ENCODE measurements at regions not wholly inside any gene's neighbourhood (a gene's known extent, or its start where the extent isn't known, plus 50 kb on each side); places are given as distances from the start of the nearest gene placed in this dataset.
A peak's percentile ranks its signal among the peaks of the same experiment; 100 is the strongest.

DNA sequence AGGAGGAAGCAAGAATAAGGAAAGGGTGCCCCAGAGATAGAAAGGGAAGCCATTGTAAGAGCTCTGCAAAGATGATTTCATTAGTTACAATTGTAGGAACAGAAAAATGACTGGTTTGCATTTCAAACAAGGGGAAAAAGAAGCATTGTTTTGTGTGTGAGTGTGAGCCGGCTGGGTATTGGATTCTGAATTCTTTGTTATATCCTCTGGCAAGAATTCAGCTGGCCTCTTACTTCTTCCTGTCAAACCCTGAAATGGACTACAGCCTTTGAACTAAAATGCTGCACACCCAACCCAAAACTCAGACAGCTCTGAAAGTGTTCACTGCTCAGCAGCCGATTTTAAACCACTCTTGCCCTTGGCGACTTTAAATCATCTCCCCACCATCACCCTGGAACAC, 461.3 kb downstream of the PMP22 start:
- no peak for DNase-seq

- DNase-seq: no peak
Observed at GRCh38 chr17:14797801-14798200, 467.3 kb downstream of the PMP22 start.

DNA sequence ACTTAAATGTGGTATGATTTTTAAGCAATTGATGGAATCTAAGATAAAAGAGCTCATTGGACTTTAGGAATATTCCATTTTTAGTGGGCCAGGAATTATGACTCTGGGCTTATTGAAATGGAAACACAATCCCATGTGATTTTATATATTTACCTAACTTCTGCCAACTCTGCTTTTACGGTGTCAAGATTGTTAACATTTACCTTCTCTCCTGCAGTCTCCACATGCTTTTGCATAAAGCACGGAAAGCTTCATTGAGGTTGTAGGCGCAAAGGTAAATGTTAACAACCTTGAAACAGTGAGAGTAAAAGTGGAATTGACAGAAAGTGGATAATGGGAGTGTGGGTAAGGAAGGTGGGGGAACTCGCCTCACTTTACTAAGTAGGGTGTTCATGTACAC, 468.1 kb downstream of the PMP22 start:
- no peak for DNase-seq

DNA sequence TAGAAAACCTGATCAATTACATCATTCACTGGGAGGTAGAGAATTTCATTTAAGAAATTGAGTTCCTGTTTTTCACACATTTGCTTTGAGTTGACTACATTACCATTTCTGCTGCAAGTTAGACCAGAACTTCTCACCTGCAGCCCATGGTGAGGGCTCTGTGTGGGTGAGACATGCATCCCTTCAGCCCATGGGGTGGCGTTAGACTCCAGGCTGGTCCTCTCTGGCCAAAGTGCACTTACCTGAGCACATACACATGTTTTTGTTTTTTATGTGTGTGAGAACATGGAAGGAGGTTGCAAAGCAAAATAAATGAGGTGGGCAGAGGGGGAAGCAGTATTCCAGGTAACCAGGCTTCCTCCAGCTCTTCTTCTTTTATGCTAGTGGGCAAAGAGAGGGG, 470.2 kb downstream of the PMP22 start:
- no peak for DNase-seq

- DNase-seq: no peak
Observed at GRCh38 chr17:14793237-14793636, 471.9 kb downstream of the PMP22 start.

GRCh38 chr17:14792746-14793145, 472.4 kb downstream of the PMP22 start:
- DNase-seq: no peak

- DNase-seq: no peak
Observed at GRCh38 chr17:14791221-14791620, 473.9 kb downstream of the PMP22 start.

- DNase-seq: no peak
Observed at GRCh38 chr17:14790521-14790920, 474.6 kb downstream of the PMP22 start.

GRCh38 chr17:14784997-14785696, 480.0 kb downstream of the PMP22 start:
- DNase-seq: peak; percentile 12

- DNase-seq: no peak
Observed at GRCh38 chr17:14781123-14781522, 480.2 kb downstream of the HS3ST3B1 start.

- DNase-seq: no peak
Observed at GRCh38 chr17:14780097-14780651, 479.3 kb downstream of the HS3ST3B1 start.

GRCh38 chr17:14779241-14779640, 478.4 kb downstream of the HS3ST3B1 start:
- no peak for DNase-seq

GRCh38 chr17:14777291-14777690, 476.4 kb downstream of the HS3ST3B1 start:
- DNase-seq: no peak

GRCh38 chr17:14776791-14777190, 475.9 kb downstream of the HS3ST3B1 start:
- DNase-seq: no peak

DNA sequence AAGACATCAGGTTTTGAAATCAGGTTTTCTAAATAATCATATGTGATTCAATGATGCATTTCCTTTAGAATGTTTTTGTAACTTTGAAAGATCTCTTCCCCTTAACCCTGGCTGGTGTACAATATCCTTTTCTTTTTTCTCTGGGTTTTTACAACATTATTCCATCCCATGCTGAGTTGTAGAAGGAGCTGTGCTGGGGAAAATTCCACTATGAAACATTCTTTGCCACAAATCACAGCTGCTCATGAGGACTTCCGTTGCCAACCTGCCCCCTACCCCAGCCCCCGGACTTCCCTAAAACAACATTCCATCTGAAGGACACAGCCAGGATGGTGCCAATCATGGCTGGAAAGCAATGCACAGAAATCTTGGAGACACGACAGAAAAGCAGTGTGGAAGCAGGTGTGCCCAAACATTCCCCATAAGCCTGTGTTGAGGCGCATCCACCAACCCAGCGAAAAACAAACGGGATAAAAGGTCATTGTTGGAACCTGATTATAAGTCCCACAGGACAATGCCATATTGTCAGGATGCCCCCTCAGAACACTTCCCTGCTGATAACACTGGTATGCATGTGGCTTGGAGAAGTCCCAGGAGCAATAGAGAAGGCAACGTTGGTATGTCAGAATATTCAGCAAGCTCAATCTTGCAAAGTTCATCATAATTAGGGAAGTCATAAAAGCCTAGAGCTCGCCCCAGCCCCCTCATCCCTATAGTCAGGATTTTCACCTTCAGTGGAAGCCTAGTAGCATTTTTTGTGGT, 475.0 kb downstream of the HS3ST3B1 start:
- no peak for DNase-seq

DNA sequence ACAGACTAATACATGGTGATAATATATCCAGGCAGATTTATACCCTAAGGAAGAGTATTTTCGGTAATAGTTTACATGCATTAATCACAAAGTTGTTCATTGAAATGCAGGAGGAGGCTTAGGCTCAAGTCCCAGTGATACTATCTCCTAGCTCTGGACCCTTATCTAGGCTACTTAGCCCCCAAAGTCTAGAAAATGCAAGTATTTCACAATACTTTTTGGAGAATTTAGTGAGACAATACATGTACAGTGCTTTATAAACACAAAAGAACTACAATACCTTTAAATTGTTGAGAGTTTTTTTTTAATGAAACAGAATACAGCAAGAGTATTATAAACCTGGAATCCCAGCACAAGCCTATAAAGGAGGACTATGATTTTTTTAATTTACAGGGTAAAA, 473.9 kb downstream of the HS3ST3B1 start:
- no peak for DNase-seq

GRCh38 chr17:14772776-14773175, 471.9 kb downstream of the HS3ST3B1 start:
- no peak for DNase-seq

DNA sequence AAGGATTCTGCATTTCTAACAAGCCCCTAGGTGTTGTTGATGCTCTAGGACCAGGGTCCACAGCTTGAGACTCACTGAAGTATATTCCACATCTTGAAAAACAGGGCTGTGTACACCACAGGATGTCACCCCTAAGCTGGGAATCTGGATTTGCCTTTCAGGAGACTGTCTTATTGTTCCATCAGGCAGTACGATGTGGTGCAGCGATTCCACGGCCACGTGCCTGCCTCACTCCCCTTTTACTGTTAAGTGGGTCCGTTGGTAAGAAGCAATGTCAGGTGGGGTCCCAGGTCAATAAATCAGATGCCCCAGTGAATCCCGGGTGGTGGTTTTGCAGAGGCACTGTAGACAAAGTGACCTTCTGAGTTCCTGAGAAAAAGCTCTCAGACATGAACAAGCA, 470.7 kb downstream of the HS3ST3B1 start:
- DNase-seq: no peak

GRCh38 chr17:14768923-14769322, 468.0 kb downstream of the HS3ST3B1 start:
- DNase-seq: no peak

DNA sequence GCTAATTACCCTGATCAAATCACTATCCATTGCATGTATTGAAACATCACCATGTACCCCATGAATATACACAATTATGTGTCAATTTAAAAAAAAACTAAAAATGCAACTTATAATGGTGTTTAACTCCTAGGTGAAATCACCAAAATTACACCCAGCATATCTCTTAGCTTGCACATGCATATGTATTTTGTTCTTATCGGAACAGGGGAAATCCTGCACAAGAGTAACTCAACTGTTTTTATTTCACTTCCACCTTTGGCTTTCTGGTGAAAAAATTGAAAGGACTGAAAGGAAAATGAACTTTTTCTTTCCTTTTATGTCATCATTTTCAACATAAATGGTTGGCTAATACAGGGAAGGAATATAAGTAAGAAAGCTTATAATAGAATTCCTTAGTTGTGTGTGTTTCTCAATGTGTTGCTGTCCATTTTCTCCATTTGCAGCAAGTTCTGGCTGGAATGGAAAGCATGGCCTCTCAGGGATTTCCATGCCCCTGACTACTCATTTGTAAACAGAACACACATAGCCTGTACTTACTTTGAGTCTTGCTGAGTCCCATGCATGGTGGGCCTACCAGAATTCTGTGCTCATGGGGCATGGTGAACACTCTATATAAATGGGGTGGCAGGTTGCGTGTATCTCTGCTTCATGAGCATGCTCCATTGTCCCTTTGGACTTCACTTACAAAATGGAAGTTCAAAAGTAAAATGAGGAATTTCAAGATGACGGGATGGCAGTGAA, 462.0 kb downstream of the HS3ST3B1 start:
- DNase-seq: no peak

- DNase-seq: no peak
Observed at GRCh38 chr17:14760719-14761411, 460.0 kb downstream of the HS3ST3B1 start.

DNA sequence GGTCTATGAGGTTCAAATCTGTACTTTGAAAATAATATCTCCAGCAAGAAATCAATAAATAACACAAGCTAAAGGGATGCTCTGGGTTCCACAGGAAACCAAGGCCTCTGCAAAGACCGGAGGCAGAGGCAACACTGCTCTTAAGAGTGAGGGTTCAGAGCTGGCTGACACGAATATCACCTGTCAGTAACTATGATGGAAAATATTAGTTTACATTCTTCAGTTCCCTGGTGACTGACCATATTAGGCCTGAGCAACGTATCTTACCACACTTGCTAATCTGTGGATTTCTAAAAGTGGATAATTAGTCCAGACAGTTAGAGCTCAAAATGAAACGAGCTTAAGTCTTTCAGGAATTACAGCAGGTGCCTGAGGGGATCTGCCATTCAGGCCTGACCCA, 459.3 kb downstream of the HS3ST3B1 start:
- DNase-seq: no peak

- DNase-seq: no peak
Observed at GRCh38 chr17:14759325-14759724, 458.4 kb downstream of the HS3ST3B1 start.

Measured in activated gamma-delta T cell treated with Interleukin-2 at 50 U/mL for 16 hours (primary cell).